WI38 (cell line): ENCODE measurements at regions not wholly inside any gene's neighbourhood (a gene's known extent, or its start where the extent isn't known, plus 50 kb on each side); places are given as distances from the start of the nearest gene placed in this dataset.

Experiments
- H3K4me3 ChIP-seq: 2 replicates; pipeline ENCODE4 v1.5.1; 2011; ENCODE audit warnings: low read depth, mild to moderate bottlenecking, control low read depth, low read length
- CTCF ChIP-seq: IDR thresholded peaks from 2 replicates; pipeline ENCODE4 v1.5.1; 2012; ENCODE audit warnings: low read depth, mild to moderate bottlenecking, control low read depth, low read length

GRCh38 chr6:66861007-66861541 is 1154.0 kb upstream of the EYS start:
- no peak overlapping the region for H3K4me3 ChIP-seq
- no peak for TF ChIP-seq CTCF

- H3K4me3 ChIP-seq, result no peak overlapping the region
- TF ChIP-seq CTCF, result no peak
Measured at GRCh38 chr6:66860328-66860727, 1153.3 kb upstream of the EYS start.

- TF ChIP-seq CTCF, result no peak
- H3K4me3 ChIP-seq, result no peak overlapping the region
Measured at GRCh38 chr6:66858196-66858595, 1151.2 kb upstream of the EYS start.

GRCh38 chr6:66854014-66854413 is 1147.0 kb upstream of the EYS start:
- no peak for TF ChIP-seq CTCF
- no peak overlapping the region for H3K4me3 ChIP-seq

GRCh38 chr6:66851930-66852329 is 1144.9 kb upstream of the EYS start:
- no peak overlapping the region for H3K4me3 ChIP-seq

GRCh38 chr6:66849843-66850242 is 1142.8 kb upstream of the EYS start:
- no peak for TF ChIP-seq CTCF

More at GRCh38 chr6:66851930-66852329, 1144.9 kb upstream of the EYS start:
- no peak for TF ChIP-seq CTCF

GRCh38 chr6:66848244-66848953 is 1141.4 kb upstream of the EYS start:
- TF ChIP-seq CTCF, result no peak
- no peak overlapping the region for H3K4me3 ChIP-seq

More at GRCh38 chr6:66849843-66850242, 1142.8 kb upstream of the EYS start:
- H3K4me3 ChIP-seq, result no peak overlapping the region
